Lung (tissue), 11 donors: ENCODE measurements at regions not wholly inside any gene's neighbourhood (a gene's known extent, or its start where the extent isn't known, plus 50 kb on each side); places are given as distances from the start of the nearest gene placed in this dataset.

Source experiments
- ATAC-seq: fragments of 200-7000 bp; cut with Tn5 transposase; one replicate; pipeline ENCODE4 v1.9.1; 2020; ENCODE audit warnings: moderate number of reproducible peaks; ENCODE audit not compliant: insufficient read depth, low FRiP score
- DNase-seq, 3 donors: peaks; one replicate each; pipeline ENCODE4 v3.0.0-alpha.2; 2013 to 2017
- H3K27ac ChIP-seq, 2 donors: one replicate each; pipeline ENCODE4 v1.5.1; 2013; ENCODE audit warnings: mild to moderate bottlenecking in 2 of 2, moderate library complexity in 2 of 2, control low read depth in 1 of 2, inconsistent platforms in 1 of 2, low read depth in 1 of 2, low read length in 1 of 2
- H3K27me3 ChIP-seq, 3 donors: one replicate each; pipeline ENCODE4 v1.5.1; 2013; ENCODE audit warnings: low read length in 2 of 3; ENCODE audit not compliant: control insufficient read depth in 3 of 3, insufficient read depth in 3 of 3
- H3K36me3 ChIP-seq, 4 donors: one replicate each; pipeline ENCODE4 v1.5.1; 2013; ENCODE audit warnings: low read length in 4 of 4, mild to moderate bottlenecking in 1 of 4, moderate library complexity in 1 of 4; ENCODE audit not compliant: control insufficient read depth in 4 of 4, insufficient read depth in 4 of 4
- H3K4me1 ChIP-seq, 5 donors: one replicate each; pipeline ENCODE4 v1.5.1; 2013; ENCODE audit warnings: low read length in 5 of 5, mild to moderate bottlenecking in 2 of 5, moderate library complexity in 1 of 5; ENCODE audit not compliant: control insufficient read depth in 5 of 5, insufficient read depth in 5 of 5
- H3K4me3 ChIP-seq: one replicate; pipeline ENCODE4 v1.5.1; 2013; ENCODE audit warnings: mild to moderate bottlenecking, control low read depth, moderate library complexity
- H3K9ac ChIP-seq, 2 donors: one replicate each; pipeline ENCODE4 v1.5.1; 2013; ENCODE audit warnings: low read length in 2 of 2, control low read depth in 1 of 2; ENCODE audit not compliant: insufficient read depth in 1 of 2
- H3K9me3 ChIP-seq, 4 donors: one replicate each; pipeline ENCODE4 v1.5.1; 2013; ENCODE audit warnings: low read length in 3 of 4, mild to moderate bottlenecking in 1 of 4, moderate library complexity in 1 of 4; ENCODE audit not compliant: control insufficient read depth in 4 of 4, insufficient read depth in 3 of 4
- CTCF ChIP-seq: IDR thresholded peaks from 2 replicates; pipeline ENCODE4 v1.5.1; 2012; ENCODE audit warnings: mild to moderate bottlenecking; ENCODE audit errors: control extremely low read depth, extremely low read depth
- WGBS, 2 donors: extraction: QIAGEN DNeasy Blood & Tissue Kit; methylation state at CpG; one replicate each; pipeline ENCODE4 v1.1.7; 2013; 5-methylcytosine and 5-hydroxymethylcytosine counted together
- donor health status: control.
- donor health status: control.
- donor health status: Bipolar disorder and iron deficiency.
- donor health status: healthy.
- donor health status: DM: yes; HTN: yes; CAD: no.

- Histone ChIP-seq H3K27ac (no peak overlapping the region), H3K9ac (no peak overlapping the region), H3K9me3 (peaks cover 0 to 3% (median 0%) of the 10 kb centered on the region in 4 donors), H3K27me3 (no peaks in the 10 kb centered on the region), H3K4me3 (no peak overlapping the region), H3K36me3 (no peaks in the 10 kb centered on the region), H3K4me1 (peaks cover 0 to 4% (median 0%) of the 10 kb centered on the region in 5 donors)
- DNase-seq, result no peak
- 81 to 85% methylated on average over 8 of the region's 8 CpGs for WGBS, 2 donors
- ATAC-seq, result no peak
- no peak for TF ChIP-seq CTCF
Measured at GRCh38 chr20:51176446-51176845, 153.5 kb upstream of the KCNG1 start.

- H3K27ac ChIP-seq, result no peak overlapping the region
- no peaks in the 10 kb centered on the region for H3K27me3 ChIP-seq
- peaks cover 0 to 3% (median 0%) of the 10 kb centered on the region in 4 donors for H3K9me3 ChIP-seq
- peaks cover 0 to 4% (median 0%) of the 10 kb centered on the region in 5 donors for H3K4me1 ChIP-seq
- no peak overlapping the region for H3K4me3 ChIP-seq
- 85 to 86% methylated on average over 5 of the region's 5 CpGs for WGBS, 2 donors
- TF ChIP-seq CTCF, result no peak
- no peak for DNase-seq
- no peak for ATAC-seq
- no peak overlapping the region for H3K9ac ChIP-seq
- no peaks in the 10 kb centered on the region for H3K36me3 ChIP-seq
Measured at GRCh38 chr20:51175724-51176123, 152.8 kb upstream of the KCNG1 start.

- no peaks in the 10 kb centered on the region for H3K27me3 ChIP-seq
- no peak for TF ChIP-seq CTCF
Measured at GRCh38 chr20:51175156-51175555, 152.2 kb upstream of the KCNG1 start.

GRCh38 chr20:51174536-51174935 lies 151.6 kb upstream of the KCNG1 start:
- Histone ChIP-seq H3K27ac (no peak overlapping the region), H3K27me3 (no peaks in the 10 kb centered on the region), H3K9ac (no peak overlapping the region), H3K36me3 (no peaks in the 10 kb centered on the region), H3K4me3 (no peak overlapping the region), H3K4me1 (peaks cover 0 to 4% (median 0%) of the 10 kb centered on the region in 5 donors), H3K9me3 (peaks cover 0 to 5% (median 0%) of the 10 kb centered on the region in 4 donors)
- ATAC-seq (no peak), DNase-seq (no peak)
- WGBS, 2 donors, result 84% methylated on average over 2 of the region's 2 CpGs
- no peak for TF ChIP-seq CTCF

More at GRCh38 chr20:51175156-51175555, 152.2 kb upstream of the KCNG1 start:
- H3K4me1 ChIP-seq, result peaks cover 0 to 4% (median 0%) of the 10 kb centered on the region in 5 donors
- ATAC-seq (no peak), DNase-seq (no peak)
- H3K4me3 ChIP-seq, result no peak overlapping the region
- H3K36me3 ChIP-seq, result no peaks in the 10 kb centered on the region
- WGBS, 2 donors, result 91 to 92% methylated on average over 10 of the region's 10 CpGs
- peaks cover 0 to 3% (median 0%) of the 10 kb centered on the region in 4 donors for H3K9me3 ChIP-seq
- H3K27ac ChIP-seq, result no peak overlapping the region
- H3K9ac ChIP-seq, result no peak overlapping the region
